SU-DHL-6 (cell line): ENCODE measurements at regions not wholly inside any gene's neighbourhood (a gene's known extent, or its start where the extent isn't known, plus 50 kb on each side); places are given as distances from the start of the nearest gene placed in this dataset.

ENCODE experiments used
- H2AFZ ChIP-seq: fragments of 200-600 bp; sonication (generic); 2 replicates; pipeline ENCODE4 v1.6.1; 2014; ENCODE audit warnings: low read depth, mild to moderate bottlenecking, moderate library complexity, mixed read lengths, antibody characterized with exemption, low read length; ENCODE audit not compliant: severe bottlenecking
- H3F3A ChIP-seq: fragments of 200-600 bp; shearing (Covaris generic); 2 replicates; pipeline ENCODE4 v1.6.0; 2016; ENCODE audit warnings: antibody characterized with exemption, mild to moderate bottlenecking; ENCODE audit not compliant: insufficient read depth
- H3K27ac ChIP-seq: fragments of 200-600 bp; sonication (generic); 2 replicates; pipeline ENCODE4 v1.5.1; 2016; ENCODE audit warnings: low read depth, mild to moderate bottlenecking, low read length, moderate library complexity, mixed read lengths
- H3K27me3 ChIP-seq: fragments of 200-600 bp; sonication (generic), shearing (Covaris generic); 2 replicates; pipeline ENCODE4 v1.6.0; 2014; ENCODE audit warnings: mild to moderate bottlenecking, low read length
- H3K36me3 ChIP-seq: fragments of 200-600 bp; sonication (generic); 2 replicates; pipeline ENCODE4 v1.6.1; 2014; ENCODE audit warnings: mild to moderate bottlenecking, low read length, mixed read lengths
- H3K4me2 ChIP-seq: fragments of 300-600, 200-600 bp; shearing (Covaris generic), sonication (generic); 2 replicates; pipeline ENCODE4 v1.6.0; 2014; ENCODE audit warnings: low read length, low read depth, mild to moderate bottlenecking; ENCODE audit not compliant: poor library complexity, severe bottlenecking
- H3K4me3 ChIP-seq: fragments of 200-600 bp; sonication (generic); 2 replicates; pipeline ENCODE4 v1.5.1; 2014; ENCODE audit warnings: antibody characterized with exemption, low read length, mild to moderate bottlenecking, mixed read lengths; ENCODE audit not compliant: insufficient read depth, poor library complexity, severe bottlenecking
- H3K79me2 ChIP-seq: fragments of 200-600 bp; sonication (generic); 2 replicates; pipeline ENCODE4 v1.6.1; 2014; ENCODE audit warnings: mild to moderate bottlenecking, low read length, moderate library complexity; ENCODE audit not compliant: insufficient read depth
- H3K9ac ChIP-seq: fragments of 200-600 bp; sonication (generic); 2 replicates; pipeline ENCODE4 v1.7.0; 2014; ENCODE audit warnings: mild to moderate bottlenecking, low read length
- H3K9me2 ChIP-seq: fragments of 200-600 bp; sonication (generic); replicated peaks from 2 replicates; pipeline ENCODE4 v1.6.1; 2014; ENCODE audit warnings: low read length; ENCODE audit not compliant: insufficient read depth
- H3K9me3 ChIP-seq: fragments of 200-600 bp; sonication (generic); 2 replicates; pipeline ENCODE4 v1.6.1; 2014; ENCODE audit warnings: low read length, mixed read lengths; ENCODE audit not compliant: insufficient read depth
- H4K20me1 ChIP-seq: fragments of 200-600 bp; sonication (generic); 2 replicates; pipeline ENCODE4 v1.6.1; 2014; ENCODE audit warnings: low read depth, mild to moderate bottlenecking, antibody characterized with exemption, low read length, moderate library complexity, mixed read lengths
- EZH2phosphoT487 ChIP-seq: fragments of 200-600 bp; sonication (generic), shearing (Covaris generic); conservative IDR thresholded peaks from 2 replicates; pipeline ENCODE4 v1.6.1; 2018; ENCODE audit warnings: mild to moderate bottlenecking, antibody characterized with exemption, low read length, moderate library complexity, mixed read lengths
- TF ChIP-seq, protein P1 (sequence below): fragments of 200-600 bp; sonication (generic); IDR thresholded peaks from one replicate; pipeline ENCODE4 v1.5.1; 2017; ENCODE audit warnings: antibody characterized with exemption, mild to moderate bottlenecking, low read length, moderate library complexity; ENCODE audit not compliant: insufficient read depth, poor library complexity, severe bottlenecking

DNA sequence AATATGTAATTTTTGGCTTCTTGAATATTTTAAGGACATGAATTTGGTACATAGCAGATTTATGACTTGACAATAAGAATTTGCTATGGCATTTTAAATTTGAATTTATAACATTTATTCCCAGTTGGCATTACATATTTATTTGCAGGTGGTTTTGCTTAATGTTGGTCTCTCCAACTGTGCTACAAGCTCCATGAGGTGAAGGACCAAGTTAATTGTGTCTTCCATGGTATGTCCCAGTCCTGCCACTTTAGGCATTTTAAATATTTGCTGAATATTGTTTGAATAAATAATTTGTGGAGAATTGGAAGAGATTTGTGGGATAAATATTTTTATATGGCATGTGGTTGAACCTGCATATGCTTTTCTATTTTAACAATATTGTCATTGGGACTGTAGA lies 253.4 kb upstream of the RIOK2 start:
- no peaks in the 10 kb centered on the region for H4K20me1 ChIP-seq
- H3K9me2 ChIP-seq: no peaks in the 10 kb centered on the region
- H3K4me2 ChIP-seq: no peak overlapping the region
- H3K9ac ChIP-seq: no peak overlapping the region
- no peaks in the 10 kb centered on the region for H3K79me2 ChIP-seq
- H3K36me3 ChIP-seq: no peaks in the 10 kb centered on the region
- no peaks in the 10 kb centered on the region for H3K9me3 ChIP-seq
- no peaks in the 10 kb centered on the region for H3K27me3 ChIP-seq
- H3K4me3 ChIP-seq: no peak overlapping the region
- TF ChIP-seq, protein P1, sequence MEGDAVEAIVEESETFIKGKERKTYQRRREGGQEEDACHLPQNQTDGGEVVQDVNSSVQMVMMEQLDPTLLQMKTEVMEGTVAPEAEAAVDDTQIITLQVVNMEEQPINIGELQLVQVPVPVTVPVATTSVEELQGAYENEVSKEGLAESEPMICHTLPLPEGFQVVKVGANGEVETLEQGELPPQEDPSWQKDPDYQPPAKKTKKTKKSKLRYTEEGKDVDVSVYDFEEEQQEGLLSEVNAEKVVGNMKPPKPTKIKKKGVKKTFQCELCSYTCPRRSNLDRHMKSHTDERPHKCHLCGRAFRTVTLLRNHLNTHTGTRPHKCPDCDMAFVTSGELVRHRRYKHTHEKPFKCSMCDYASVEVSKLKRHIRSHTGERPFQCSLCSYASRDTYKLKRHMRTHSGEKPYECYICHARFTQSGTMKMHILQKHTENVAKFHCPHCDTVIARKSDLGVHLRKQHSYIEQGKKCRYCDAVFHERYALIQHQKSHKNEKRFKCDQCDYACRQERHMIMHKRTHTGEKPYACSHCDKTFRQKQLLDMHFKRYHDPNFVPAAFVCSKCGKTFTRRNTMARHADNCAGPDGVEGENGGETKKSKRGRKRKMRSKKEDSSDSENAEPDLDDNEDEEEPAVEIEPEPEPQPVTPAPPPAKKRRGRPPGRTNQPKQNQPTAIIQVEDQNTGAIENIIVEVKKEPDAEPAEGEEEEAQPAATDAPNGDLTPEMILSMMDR: no peak
- TF ChIP-seq EZH2phosphoT487: no peak
- no peaks in the 10 kb centered on the region for H3F3A ChIP-seq
- H2AFZ ChIP-seq: no peak overlapping the region
- no peak overlapping the region for H3K27ac ChIP-seq

GRCh38 chr5:97443740-97444139 lies 260.7 kb upstream of the RIOK2 start:
- Histone ChIP-seq H3K9me3 (no peaks in the 10 kb centered on the region), H3K27me3 (no peaks in the 10 kb centered on the region), H3K4me2 (no peak overlapping the region), H4K20me1 (no peaks in the 10 kb centered on the region), H3K36me3 (no peaks in the 10 kb centered on the region), H3K9ac (no peak overlapping the region), H3K79me2 (no peaks in the 10 kb centered on the region), H3F3A (no peaks in the 10 kb centered on the region), H3K9me2 (no peaks in the 10 kb centered on the region), H3K27ac (no peak overlapping the region), H2AFZ (no peak overlapping the region), H3K4me3 (no peak overlapping the region)
- TF ChIP-seq, protein P1: no peak
- TF ChIP-seq EZH2phosphoT487: no peak

GRCh38 chr5:97449172-97449571 lies 266.1 kb upstream of the RIOK2 start:
- Histone ChIP-seq H3K4me3 (no peak overlapping the region), H2AFZ (no peak overlapping the region), H3K4me2 (no peak overlapping the region), H3K36me3 (no peaks in the 10 kb centered on the region), H3K9me3 (no peaks in the 10 kb centered on the region), H3K27me3 (no peaks in the 10 kb centered on the region), H3K9me2 (no peaks in the 10 kb centered on the region), H3K27ac (no peak overlapping the region), H3F3A (no peaks in the 10 kb centered on the region), H3K79me2 (no peaks in the 10 kb centered on the region), H3K9ac (no peak overlapping the region), H4K20me1 (no peaks in the 10 kb centered on the region)
- TF ChIP-seq, protein P1: no peak
- no peak for TF ChIP-seq EZH2phosphoT487
